Loucy (cell line): ENCODE measurements at regions not wholly inside any gene's neighbourhood (a gene's known extent, or its start where the extent isn't known, plus 50 kb on each side); places are given as distances from the start of the nearest gene placed in this dataset.

Experiments
- EZH2phosphoT487 ChIP-seq: fragments of 200-600 bp; IDR thresholded peaks from 2 replicates; pipeline ENCODE4 v1.6.1; 2018; ENCODE audit warnings: antibody characterized with exemption, mild to moderate bottlenecking, moderate library complexity, borderline replicate concordance
- TF ChIP-seq, protein P1 (sequence below): fragments of 200-600 bp; sonication (generic); conservative IDR thresholded peaks from 2 replicates; pipeline ENCODE4 v1.5.1; 2014; ENCODE audit warnings: mild to moderate bottlenecking, antibody characterized with exemption, low read length

DNA sequence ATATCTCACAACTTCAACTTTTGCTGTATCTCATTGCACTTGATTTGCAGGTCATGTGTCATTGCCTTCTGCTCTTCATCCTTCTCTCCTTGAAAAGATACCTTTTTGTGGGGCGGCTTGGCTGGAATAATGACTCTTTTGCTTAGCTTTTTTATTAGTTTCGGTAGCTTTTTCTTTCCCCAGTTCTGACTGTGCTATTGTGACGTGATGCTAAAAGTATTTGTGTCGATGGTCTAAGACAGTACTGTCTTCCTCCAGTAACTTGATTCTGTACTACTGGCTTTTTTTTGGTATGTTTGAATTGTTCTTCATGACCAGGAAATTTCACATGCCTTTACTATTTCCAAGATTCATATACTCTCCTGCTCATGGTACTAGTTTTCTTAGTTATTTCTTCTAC lies 63.1 kb downstream of the SLITRK1 start:
- TF ChIP-seq, protein P1, sequence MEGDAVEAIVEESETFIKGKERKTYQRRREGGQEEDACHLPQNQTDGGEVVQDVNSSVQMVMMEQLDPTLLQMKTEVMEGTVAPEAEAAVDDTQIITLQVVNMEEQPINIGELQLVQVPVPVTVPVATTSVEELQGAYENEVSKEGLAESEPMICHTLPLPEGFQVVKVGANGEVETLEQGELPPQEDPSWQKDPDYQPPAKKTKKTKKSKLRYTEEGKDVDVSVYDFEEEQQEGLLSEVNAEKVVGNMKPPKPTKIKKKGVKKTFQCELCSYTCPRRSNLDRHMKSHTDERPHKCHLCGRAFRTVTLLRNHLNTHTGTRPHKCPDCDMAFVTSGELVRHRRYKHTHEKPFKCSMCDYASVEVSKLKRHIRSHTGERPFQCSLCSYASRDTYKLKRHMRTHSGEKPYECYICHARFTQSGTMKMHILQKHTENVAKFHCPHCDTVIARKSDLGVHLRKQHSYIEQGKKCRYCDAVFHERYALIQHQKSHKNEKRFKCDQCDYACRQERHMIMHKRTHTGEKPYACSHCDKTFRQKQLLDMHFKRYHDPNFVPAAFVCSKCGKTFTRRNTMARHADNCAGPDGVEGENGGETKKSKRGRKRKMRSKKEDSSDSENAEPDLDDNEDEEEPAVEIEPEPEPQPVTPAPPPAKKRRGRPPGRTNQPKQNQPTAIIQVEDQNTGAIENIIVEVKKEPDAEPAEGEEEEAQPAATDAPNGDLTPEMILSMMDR = no peak
- no peak for TF ChIP-seq EZH2phosphoT487
